Ovary (tissue), 7 donors: ENCODE measurements at regions not wholly inside any gene's neighbourhood (a gene's known extent, or its start where the extent isn't known, plus 50 kb on each side); places are given as distances from the start of the nearest gene placed in this dataset.

ENCODE experiments used
- DNase-seq, 5 donors: peaks; one replicate each; pipeline ENCODE4 v3.0.0-alpha.2; 2019 to 2020
- H3K27ac ChIP-seq, 2 donors: fragments of 200-600 bp; one replicate each; pipeline versions ENCODE4 v1.5.1 to v1.8.0; 2019 to 2022
- H3K27me3 ChIP-seq: fragments of 200-600 bp; one replicate; pipeline ENCODE4 v1.8.0; 2022
- H3K36me3 ChIP-seq: fragments of 200-600 bp; sonication (generic); one replicate; pipeline ENCODE4 v1.5.1; 2019
- H3K4me1 ChIP-seq: one replicate; pipeline ENCODE4 v1.8.1; 2013; ENCODE audit warnings: mild to moderate bottlenecking, moderate library complexity; ENCODE audit not compliant: insufficient read depth
- H3K4me3 ChIP-seq: fragments of 200-600 bp; sonication (generic); one replicate; pipeline ENCODE4 v1.5.1; 2017
- H3K9me3 ChIP-seq, 2 donors: fragments of 200-600 bp in 1 of 2; sonication (generic) in 1 of 2; one replicate each; pipeline versions ENCODE4 v1.5.1 to v1.8.1; 2013 to 2019; ENCODE audit warnings: mild to moderate bottlenecking in 1 of 2, moderate library complexity in 1 of 2
- CTCF ChIP-seq, 3 donors: fragments of 450-650 bp in 2 of 3; fragments of 200-600 bp in 1 of 3; IDR thresholded peaks; one replicate each; pipeline versions ENCODE4 v1.5.1 to v1.8.0; 2016 to 2022; ENCODE audit warnings: antibody characterized with exemption in 3 of 3, mild to moderate bottlenecking in 1 of 3
- EP300 ChIP-seq: sonication (generic); formaldehyde crosslinking; IDR thresholded peaks from one replicate; pipeline ENCODE4 v1.6.1; 2017; ENCODE audit warnings: antibody characterized with exemption
- POLR2A ChIP-seq: fragments of 450-650 bp; IDR thresholded peaks from one replicate; pipeline ENCODE4 v1.6.1; 2017; ENCODE audit warnings: antibody characterized with exemption, mild to moderate bottlenecking, moderate library complexity
- WGBS, 3 donors: extraction: QIAGEN DNeasy Blood & Tissue Kit in 1 of 3; methylation state at CpG; one replicate each; pipeline versions ENCODE4 v1.1.5 to v1.1.7; 2013 to 2017; 5-methylcytosine and 5-hydroxymethylcytosine counted together
- intact Hi-C, 4 donors: fragments of 100-400 bp; cut with DNase I; formaldehyde crosslinking; loops; one replicate each; pipeline versions ENCODE4 v1.11.0 to v1.15.1; 2022 to 2023
- donor health status: DM: no; HTN: no; CAD: no; lungs with moderate emphysema.
- donor health status: DM: no; HTN: no; CAD: no.
- donor health status: Bipolar disorder and iron deficiency.
- donor health status: DM: no; HTN: no; CAD: no.
- donor health status: DM: yes; HTN: yes; CAD: no.

DNA sequence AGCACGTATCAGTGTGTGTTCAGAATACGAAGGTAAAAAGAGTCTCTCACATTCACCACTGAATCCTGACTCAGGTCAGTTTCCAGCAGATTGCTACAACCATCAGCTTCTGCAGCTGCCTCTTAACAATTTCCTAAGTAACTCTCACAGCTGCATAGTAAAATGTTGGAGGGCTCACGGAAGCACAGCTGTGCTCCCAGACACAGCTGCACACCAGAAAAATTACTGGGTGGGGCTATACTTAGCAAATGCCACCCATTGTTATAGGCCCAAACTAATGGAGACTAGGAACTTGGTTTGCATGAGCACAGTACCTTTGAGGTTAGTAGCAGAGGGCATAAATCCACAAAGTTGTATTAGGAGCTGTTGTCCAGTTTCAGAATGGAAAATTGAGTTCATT lies 153.9 kb upstream of the ERBB4 start:
- intact Hi-C loops = no loop called here
- Histone ChIP-seq H3K9me3 (no peaks in the 10 kb centered on the region), H3K27me3 (no peaks in the 10 kb centered on the region), H3K27ac (no peak overlapping the region), H3K4me1 (no peaks in the 10 kb centered on the region), H3K36me3 (no peaks in the 10 kb centered on the region), H3K4me3 (no peak overlapping the region)
- TF ChIP-seq POLR2A (no peak), EP300 (no peak), CTCF (IDR thresholded peaks at IDR 0.05) (no peak)
- WGBS, 3 donors = 40 to 52% (median 45%) methylated on average over 3 of the region's 3 CpGs
- DNase-seq = no peak

GRCh38 chr2:212686285-212686895 lies 147.8 kb upstream of the ERBB4 start:
- DNase-seq = peak; percentile 14 to 53 (median 40)
- H3K4me3 ChIP-seq = no peak overlapping the region
- TF ChIP-seq CTCF (IDR thresholded peaks at IDR 0.05) (peak; percentile 34 to 66 (median 64)), EP300 (no peak), POLR2A (no peak)
- intact Hi-C loops = loop anchor here in 1 of 4 donors (10.0 kb wide), 1 partner anchor 468 kb away; the partner anchor contains the start of gene IKZF2
- no peaks in the 10 kb centered on the region for H3K4me1 ChIP-seq
- H3K27me3 ChIP-seq = no peaks in the 10 kb centered on the region
- 13 to 18% (median 14%) methylated on average over 10 of the region's 10 CpGs for WGBS, 3 donors
- H3K36me3 ChIP-seq = no peaks in the 10 kb centered on the region
- H3K27ac ChIP-seq = no peak overlapping the region
- no peaks in the 10 kb centered on the region for H3K9me3 ChIP-seq

DNA sequence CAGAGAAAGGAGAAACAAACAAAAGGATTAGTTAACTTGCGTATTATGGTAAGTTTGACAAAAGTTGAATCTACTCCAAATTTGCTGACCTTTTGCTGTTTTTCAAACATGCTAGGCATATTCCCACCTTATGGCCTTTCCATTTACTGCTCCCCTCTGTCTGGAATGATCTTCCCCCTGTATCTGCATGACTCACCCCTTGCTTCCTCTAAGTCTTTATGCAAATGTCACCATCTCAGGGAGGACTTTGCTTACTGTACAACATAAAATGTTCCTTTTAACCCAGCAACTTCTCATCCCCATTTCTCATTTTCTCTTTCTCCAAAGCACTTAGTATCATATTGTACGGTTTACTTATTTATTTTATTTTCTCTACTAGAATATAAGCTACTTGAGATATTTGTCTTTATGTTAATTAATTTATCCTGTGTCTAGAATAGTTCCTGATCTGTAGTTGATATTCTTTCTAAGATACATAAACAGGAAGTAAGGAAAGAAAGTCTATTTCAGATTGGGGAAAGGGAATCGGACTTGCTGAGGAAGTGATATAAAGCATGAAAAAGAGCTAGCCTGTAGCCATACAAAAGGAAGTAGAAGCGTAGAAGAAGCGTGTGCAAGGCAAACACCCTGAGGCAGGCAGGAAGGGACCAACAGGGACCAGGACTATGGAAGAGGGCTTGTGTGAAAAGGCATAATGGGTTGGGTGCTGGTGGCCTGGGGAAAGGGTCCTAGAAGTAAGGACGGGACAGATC lies 144.9 kb upstream of the ERBB4 start:
- intact Hi-C loops = loop anchor here in 1 of 4 donors (10.0 kb wide), 1 partner anchor 471 kb away; the partner anchor contains the start of gene IKZF2
- Histone ChIP-seq H3K27ac (no peak overlapping the region), H3K27me3 (no peaks in the 10 kb centered on the region), H3K4me1 (no peaks in the 10 kb centered on the region), H3K9me3 (no peaks in the 10 kb centered on the region), H3K4me3 (no peak overlapping the region), H3K36me3 (no peaks in the 10 kb centered on the region)
- DNase-seq = no peak
- WGBS, 3 donors = 67 to 72% (median 71%) methylated on average over 6 of the region's 6 CpGs
- TF ChIP-seq EP300 (no peak), CTCF (IDR thresholded peaks at IDR 0.05) (no peak), POLR2A (no peak)

DNA sequence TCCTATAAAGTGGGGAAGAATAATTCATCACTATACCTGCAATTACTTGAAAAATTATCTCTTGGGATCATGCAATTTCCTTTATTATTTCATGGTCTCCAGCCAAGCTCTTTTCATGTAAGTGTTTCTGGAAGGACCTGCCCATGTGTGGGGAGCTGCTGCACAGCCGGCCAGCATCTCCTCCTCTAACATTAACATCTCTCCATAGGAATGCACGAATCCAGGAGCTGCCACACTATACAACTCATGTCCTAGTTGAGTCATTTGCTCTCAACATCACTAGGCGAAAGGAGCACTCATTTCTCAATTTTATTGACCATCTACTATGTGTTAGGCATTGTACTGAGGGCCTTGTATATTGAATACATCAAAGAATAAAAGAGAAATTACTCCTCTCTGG lies 144.3 kb upstream of the ERBB4 start:
- no peak for DNase-seq
- H3K27me3 ChIP-seq = no peaks in the 10 kb centered on the region
- H3K4me3 ChIP-seq = no peak overlapping the region
- H3K4me1 ChIP-seq = no peaks in the 10 kb centered on the region
- intact Hi-C loops = loop anchor here in 1 of 4 donors (10.0 kb wide), 1 partner anchor 472 kb away; the partner anchor contains the start of gene IKZF2
- no peaks in the 10 kb centered on the region for H3K36me3 ChIP-seq
- H3K9me3 ChIP-seq = no peaks in the 10 kb centered on the region
- 72 to 78% (median 78%) methylated on average over 3 of the region's 3 CpGs for WGBS, 3 donors
- no peak for TF ChIP-seq CTCF (IDR thresholded peaks at IDR 0.05)
- no peak for TF ChIP-seq EP300
- no peak for TF ChIP-seq POLR2A
- H3K27ac ChIP-seq = no peak overlapping the region
